ENCODE measurements at regions not wholly inside any gene's neighbourhood (a gene's known extent, or its start where the extent isn't known, plus 50 kb on each side); places are given as distances from the start of the nearest gene placed in this dataset.

- TF ChIP-seq ZNF462 (CRISPR knock-in tag; IDR thresholded peaks at IDR 0.05) (no peak), REST (IDR thresholded peaks at IDR 0.05; ENCODE audit: unreplicated experiment) (no peak)
Measured at GRCh38 chr6:170102582-170103481, 188.0 kb downstream of the DLL1 start (continued).

- no peak overlapping the region for H3K4me3 Mint-ChIP-seq
- Histone ChIP-seq H3K4me3 (no peak overlapping the region), H3K27ac (ENCODE audit: low read depth) (no peak overlapping the region), H3K4me2 (no peak overlapping the region), H3K4me1 (ENCODE audit: insufficient read depth) (no peaks in the 10 kb centered on the region), H3K9me2 (ENCODE audit: insufficient read depth) (0 out of 2 replicates have a peak, but pooled peaks cover 3% of the 10 kb centered on the region), H3K79me2 (replicated peaks; ENCODE audit: insufficient read depth) (no peaks in the 10 kb centered on the region), H3F3A (replicated peaks; ENCODE audit: low read depth) (no peaks in the 10 kb centered on the region), H3K36me3 (ENCODE audit: insufficient read depth) (no peaks in the 10 kb centered on the region), H2AFZ (peak overlapping the region; percentile 38; the same call in 1 of the 2 replicates), H3K27me3 (ENCODE audit: insufficient read depth) (no peaks in the 10 kb centered on the region), H4K20me1 (replicated peaks; ENCODE audit: insufficient read depth) (no peaks in the 10 kb centered on the region)
- H3K9me3 Mint-ChIP-seq = peaks cover 12% of the 10 kb centered on the region
- ATAC-seq = peak; percentile 34; the same call in 1 of the 3 replicates
- H3K27me3 Mint-ChIP-seq (ENCODE audit: insufficient read depth, low read depth, poor library complexity) = peaks cover 17% of the 10 kb centered on the region
- no peak for DNase-seq (ENCODE audit: low spot score)
- H3K36me3 Mint-ChIP-seq (ENCODE audit: low read depth) = no peaks in the 10 kb centered on the region
- peaks cover 5% of the 10 kb centered on the region; the same call in 2 of the 3 replicates for H3K4me1 Mint-ChIP-seq
- no peak overlapping the region for H3K27ac Mint-ChIP-seq
- TF ChIP-seq ETS1 (IDR thresholded peaks at IDR 0.05) (no peak), CTCF (conservative IDR thresholded peaks at IDR 0.05; ENCODE audit: low read depth in 2 of 2) (no peak), EZH2 (IDR thresholded peaks at IDR 0.05; ENCODE audit: low read depth, unreplicated experiment) (no peak), ZNF331 (CRISPR knock-in tag; IDR thresholded peaks at IDR 0.05; ENCODE audit: low read depth) (no peak), STAT1 (IDR thresholded peaks at IDR 0.05; ENCODE audit: unreplicated experiment) (no peak)
Measured at GRCh38 chr6:170102038-170102437, 188.8 kb downstream of the DLL1 start.

Measured in GM23338 (cell line).